GM23338 (cell line): ENCODE measurements at regions not wholly inside any gene's neighbourhood (a gene's known extent, or its start where the extent isn't known, plus 50 kb on each side); places are given as distances from the start of the nearest gene placed in this dataset.

ENCODE experiments used
- CREB1 ChIP-seq: fragments of 250-450 bp; sonication (Bioruptor Pico); IDR thresholded peaks from 2 replicates; pipeline ENCODE4 v1.5.0; 2020; ENCODE audit warnings: low read depth, mild to moderate bottlenecking, moderate library complexity
- CTCF ChIP-seq, 2 experiments: fragments of 200-600 bp in 1 of 2; sonication (generic) in 1 of 2; conservative IDR thresholded peaks; 2 replicates each; pipeline versions ENCODE4 v1.5.1 to v1.6.1; 2016 to 2017; ENCODE audit warnings: antibody characterized with exemption in 2 of 2, low read depth in 2 of 2, mild to moderate bottlenecking in 2 of 2, moderate library complexity in 1 of 2
- EZH2 ChIP-seq: fragments of 200-600 bp; sonication (generic); IDR thresholded peaks from one replicate; pipeline ENCODE4 v1.8.0; 2017; ENCODE audit warnings: antibody characterized with exemption, mild to moderate bottlenecking, low read depth; ENCODE audit not compliant: unreplicated experiment
- EZH2phosphoT487 ChIP-seq: fragments of 200-600 bp; sonication (generic); IDR thresholded peaks from one replicate; pipeline ENCODE4 v1.8.1; 2018; ENCODE audit warnings: antibody characterized with exemption; ENCODE audit not compliant: unreplicated experiment
- JUNB ChIP-seq: IDR thresholded peaks from one replicate; pipeline ENCODE4 v1.6.1; 2016; ENCODE audit warnings: antibody characterized with exemption; ENCODE audit not compliant: unreplicated experiment
- POLR2AphosphoS5 ChIP-seq: IDR thresholded peaks from 2 replicates; pipeline ENCODE4 v1.6.1; 2016; ENCODE audit warnings: antibody characterized with exemption, low read depth
- ZNF114 ChIP-seq: fragments of 250-450 bp; sonication (Bioruptor Pico); IDR thresholded peaks from 2 replicates; pipeline ENCODE4 v1.5.0; 2020; ENCODE audit warnings: mild to moderate bottlenecking, moderate library complexity
- ZNF331 ChIP-seq: fragments of 250-450 bp; sonication (Bioruptor Pico); IDR thresholded peaks from 2 replicates; pipeline ENCODE4 v1.5.0; 2020; ENCODE audit warnings: low read depth, mild to moderate bottlenecking, moderate library complexity
- TF ChIP-seq, protein P1 (sequence below): IDR thresholded peaks from one replicate; pipeline ENCODE4 v1.6.1; 2018; ENCODE audit warnings: antibody characterized with exemption; ENCODE audit not compliant: unreplicated experiment

DNA sequence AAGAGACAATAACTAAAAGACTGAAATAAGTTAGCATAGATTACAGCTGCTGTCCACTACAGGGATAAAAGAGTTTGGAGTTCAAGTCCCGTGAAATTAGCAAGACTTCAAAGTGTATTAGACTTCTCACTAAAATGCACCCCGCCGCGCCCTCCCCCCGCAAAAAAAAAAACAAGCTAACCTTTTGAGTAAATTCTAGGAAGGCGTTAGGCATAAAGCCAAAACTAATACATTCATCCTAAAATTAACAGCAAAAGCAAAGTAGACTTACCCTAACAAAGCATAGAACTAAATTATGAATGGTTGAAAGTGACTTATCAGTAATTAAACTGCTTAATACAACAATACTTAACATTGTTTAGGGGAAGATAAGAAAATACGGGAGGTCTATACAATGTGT lies 581.0 kb upstream of the CHORDC1 start:
- TF ChIP-seq EZH2 (no peak), CTCF (conservative IDR thresholded peaks at IDR 0.05; ENCODE audit: low read depth in 2 of 2) (no peak), POLR2AphosphoS5 (no peak), EZH2phosphoT487 (no peak), CREB1 (CRISPR knock-in tag) (no peak), ZNF114 (CRISPR knock-in tag) (no peak), JUNB (no peak), ZNF331 (CRISPR knock-in tag) (no peak)
- TF ChIP-seq, protein P1, sequence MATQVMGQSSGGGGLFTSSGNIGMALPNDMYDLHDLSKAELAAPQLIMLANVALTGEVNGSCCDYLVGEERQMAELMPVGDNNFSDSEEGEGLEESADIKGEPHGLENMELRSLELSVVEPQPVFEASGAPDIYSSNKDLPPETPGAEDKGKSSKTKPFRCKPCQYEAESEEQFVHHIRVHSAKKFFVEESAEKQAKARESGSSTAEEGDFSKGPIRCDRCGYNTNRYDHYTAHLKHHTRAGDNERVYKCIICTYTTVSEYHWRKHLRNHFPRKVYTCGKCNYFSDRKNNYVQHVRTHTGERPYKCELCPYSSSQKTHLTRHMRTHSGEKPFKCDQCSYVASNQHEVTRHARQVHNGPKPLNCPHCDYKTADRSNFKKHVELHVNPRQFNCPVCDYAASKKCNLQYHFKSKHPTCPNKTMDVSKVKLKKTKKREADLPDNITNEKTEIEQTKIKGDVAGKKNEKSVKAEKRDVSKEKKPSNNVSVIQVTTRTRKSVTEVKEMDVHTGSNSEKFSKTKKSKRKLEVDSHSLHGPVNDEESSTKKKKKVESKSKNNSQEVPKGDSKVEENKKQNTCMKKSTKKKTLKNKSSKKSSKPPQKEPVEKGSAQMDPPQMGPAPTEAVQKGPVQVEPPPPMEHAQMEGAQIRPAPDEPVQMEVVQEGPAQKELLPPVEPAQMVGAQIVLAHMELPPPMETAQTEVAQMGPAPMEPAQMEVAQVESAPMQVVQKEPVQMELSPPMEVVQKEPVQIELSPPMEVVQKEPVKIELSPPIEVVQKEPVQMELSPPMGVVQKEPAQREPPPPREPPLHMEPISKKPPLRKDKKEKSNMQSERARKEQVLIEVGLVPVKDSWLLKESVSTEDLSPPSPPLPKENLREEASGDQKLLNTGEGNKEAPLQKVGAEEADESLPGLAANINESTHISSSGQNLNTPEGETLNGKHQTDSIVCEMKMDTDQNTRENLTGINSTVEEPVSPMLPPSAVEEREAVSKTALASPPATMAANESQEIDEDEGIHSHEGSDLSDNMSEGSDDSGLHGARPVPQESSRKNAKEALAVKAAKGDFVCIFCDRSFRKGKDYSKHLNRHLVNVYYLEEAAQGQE: no peak
